Endodermal cell (in vitro differentiated cells): ENCODE measurements at regions not wholly inside any gene's neighbourhood (a gene's known extent, or its start where the extent isn't known, plus 50 kb on each side); places are given as distances from the start of the nearest gene placed in this dataset.

ENCODE experiments used
- DNase-seq: peaks from one replicate; pipeline ENCODE4 v3.0.0-alpha.2; 2017
- H3K27ac ChIP-seq: 2 replicates; pipeline ENCODE4 v1.5.1; 2013; ENCODE audit warnings: mild to moderate bottlenecking, low read depth, low read length, moderate library complexity
- H3K27me3 ChIP-seq: 2 replicates; pipeline ENCODE4 v1.6.1; 2013; ENCODE audit warnings: mild to moderate bottlenecking, low read length, moderate library complexity; ENCODE audit not compliant: insufficient read depth, control insufficient read depth, poor library complexity, severe bottlenecking
- H3K36me3 ChIP-seq: 2 replicates; pipeline ENCODE4 v1.7.0; 2013; ENCODE audit warnings: mild to moderate bottlenecking, low read length, moderate library complexity; ENCODE audit not compliant: control insufficient read depth, insufficient read depth
- H3K4me1 ChIP-seq: one replicate; pipeline ENCODE4 v1.7.0; 2013; ENCODE audit warnings: low read length; ENCODE audit not compliant: control insufficient read depth, insufficient read depth
- H3K4me3 ChIP-seq: 2 replicates; pipeline ENCODE4 v1.5.1; 2013; ENCODE audit warnings: mild to moderate bottlenecking, low read length, moderate library complexity
- H3K9ac ChIP-seq: 2 replicates; pipeline ENCODE4 v1.6.1; 2013; ENCODE audit warnings: mild to moderate bottlenecking, low read length, moderate library complexity; ENCODE audit not compliant: poor library complexity, severe bottlenecking; ENCODE audit errors: extremely low read depth
- H3K9me3 ChIP-seq: 2 replicates; pipeline ENCODE4 v1.6.1; 2013; ENCODE audit warnings: mild to moderate bottlenecking, low read length, moderate library complexity; ENCODE audit not compliant: control insufficient read depth
- H3K27ac Mint-ChIP-seq: 2 replicates; pipeline ENCODE4 v1.8.0; 2020; ENCODE audit warnings: mixed read lengths
- H3K27me3 Mint-ChIP-seq: 2 replicates; pipeline ENCODE4 v1.8.0; 2021; ENCODE audit warnings: mild to moderate bottlenecking, mixed read lengths; ENCODE audit not compliant: insufficient read depth
- H3K36me3 Mint-ChIP-seq: 2 replicates; pipeline ENCODE4 v1.8.0; 2020; ENCODE audit warnings: low read depth, mixed read lengths
- H3K4me1 Mint-ChIP-seq: 2 replicates; pipeline ENCODE4 v1.8.0; 2020; ENCODE audit warnings: mixed read lengths
- H3K4me3 Mint-ChIP-seq: 2 replicates; pipeline ENCODE4 v1.8.0; 2020; ENCODE audit warnings: mild to moderate bottlenecking, moderate library complexity, mixed read lengths
- H3K9me3 Mint-ChIP-seq: 2 replicates; pipeline ENCODE4 v1.8.0; 2020; ENCODE audit warnings: mild to moderate bottlenecking, mixed read lengths
- CTCF ChIP-seq: fragments of 200-600 bp; sonication (generic); conservative IDR thresholded peaks from 2 replicates; pipeline ENCODE4 v1.5.0; 2021; ENCODE audit warnings: antibody characterized with exemption, mild to moderate bottlenecking
- WGBS, 2 experiments: methylation state at CpG; one replicate each; pipeline versions ENCODE4 v1.1.5 to v1.1.7; 2013; ENCODE audit warnings: missing lambda C conversion rate in 2 of 2, mixed read lengths in 1 of 2; ENCODE audit not compliant: insufficient coverage in 1 of 2, insufficient read length in 1 of 2; 5-methylcytosine and 5-hydroxymethylcytosine counted together

- H3K9me3 Mint-ChIP-seq, result no peaks in the 10 kb centered on the region
- WGBS, 2 experiments, result 79 to 80% methylated on average over 11 of the region's 11 CpGs
- peak; percentile 60 for DNase-seq
- H3K4me3 Mint-ChIP-seq, result no peak overlapping the region
- Histone ChIP-seq H3K36me3 (no peaks in the 10 kb centered on the region), H3K4me3 (no peak overlapping the region), H3K4me1 (no peaks in the 10 kb centered on the region), H3K27me3 (no peaks in the 10 kb centered on the region), H3K9ac (no peak overlapping the region), H3K9me3 (no peaks in the 10 kb centered on the region), H3K27ac (no peak overlapping the region)
- peaks cover 2% of the 10 kb centered on the region for H3K27me3 Mint-ChIP-seq
- H3K4me1 Mint-ChIP-seq, result peaks cover 2% of the 10 kb centered on the region
- TF ChIP-seq CTCF, result peak; percentile 47
- H3K36me3 Mint-ChIP-seq, result no peaks in the 10 kb centered on the region
- H3K27ac Mint-ChIP-seq, result no peak overlapping the region
Observed at GRCh38 chr10:9992661-9993060, 1025.0 kb upstream of the CELF2 start.

- Histone ChIP-seq H3K27me3 (no peaks in the 10 kb centered on the region), H3K4me3 (no peak overlapping the region), H3K4me1 (no peaks in the 10 kb centered on the region), H3K27ac (no peak overlapping the region), H3K9me3 (no peaks in the 10 kb centered on the region), H3K36me3 (no peaks in the 10 kb centered on the region), H3K9ac (no peak overlapping the region)
- no peak for TF ChIP-seq CTCF
- Mint-ChIP-seq H3K27ac (no peak overlapping the region), H3K27me3 (peaks cover 2% of the 10 kb centered on the region), H3K9me3 (no peaks in the 10 kb centered on the region), H3K4me1 (peaks cover 2% of the 10 kb centered on the region), H3K36me3 (no peaks in the 10 kb centered on the region), H3K4me3 (no peak overlapping the region)
- 93 to 95% methylated on average over 3 of the region's 3 CpGs for WGBS, 2 experiments
- DNase-seq, result no peak
Observed at GRCh38 chr10:9994131-9994530, 1023.5 kb upstream of the CELF2 start.

- 91 to 94% methylated on average over 4 to 5 of the region's 5 CpGs for WGBS, 2 experiments
- no peak for TF ChIP-seq CTCF
Observed at GRCh38 chr10:9999627-10000026, 1018.0 kb upstream of the CELF2 start.

More at GRCh38 chr10:9999627-10000026, 1018.0 kb upstream of the CELF2 start:
- Mint-ChIP-seq H3K4me3 (no peak overlapping the region), H3K36me3 (no peaks in the 10 kb centered on the region), H3K9me3 (no peaks in the 10 kb centered on the region), H3K27ac (no peak overlapping the region), H3K4me1 (no peaks in the 10 kb centered on the region), H3K27me3 (no peaks in the 10 kb centered on the region)
- H3K36me3 ChIP-seq, result no peaks in the 10 kb centered on the region
- no peak overlapping the region for H3K9ac ChIP-seq
- H3K4me1 ChIP-seq, result no peaks in the 10 kb centered on the region
- H3K27me3 ChIP-seq, result no peaks in the 10 kb centered on the region
- no peak for DNase-seq
- no peaks in the 10 kb centered on the region for H3K9me3 ChIP-seq
- no peak overlapping the region for H3K4me3 ChIP-seq
- no peak overlapping the region for H3K27ac ChIP-seq
